H1 (cell line): ENCODE measurements at regions not wholly inside any gene's neighbourhood (a gene's known extent, or its start where the extent isn't known, plus 50 kb on each side); places are given as distances from the start of the nearest gene placed in this dataset.

Experiments used
- CTCF ChIA-PET: fragments of 300-600 bp; sonication (Branson Sonifier 250); formaldehyde crosslinking; loops from one replicate; lab custom pipeline; 2021; ENCODE audit not compliant: partially characterized antibody; lab: Charles Lee
- POLR2A ChIA-PET: fragments of 300-600 bp; sonication (Branson Sonifier 250); formaldehyde crosslinking; loops from one replicate; lab custom pipeline; 2021; ENCODE audit warnings: inconsistent platforms; ENCODE audit not compliant: partially characterized antibody; lab: Charles Lee
- DNase-seq, 2 experiments: peaks; one replicate each; pipeline versions ENCODE4 v3.0.0 to v3.0.0-alpha.2; 2010 to 2022; ENCODE audit warnings: low spot score in 2 of 2, low read depth in 1 of 2, mixed read lengths in 1 of 2
- FAIRE-seq: peaks from 2 replicates; lab custom pipeline; 2011; peaks lifted over from hg19 to GRCh38; lab: Jason Lieb, UNC
- H2AFZ ChIP-seq: 2 replicates; pipeline ENCODE4 v1.8.1; 2012; ENCODE audit warnings: low read length, inconsistent platforms
- H2AK5ac ChIP-seq: 2 replicates; pipeline ENCODE4 v1.6.1; 2013; ENCODE audit warnings: low read depth, low read length
- H2BK120ac ChIP-seq: replicated peaks from 2 replicates; pipeline ENCODE3; 2013; ENCODE audit warnings: low read depth, low read length, inconsistent platforms
- H2BK12ac ChIP-seq: 2 replicates; pipeline ENCODE4 v1.6.1; 2013; ENCODE audit warnings: low read depth, low read length
- H2BK15ac ChIP-seq: 2 replicates; pipeline ENCODE4 v1.6.1; 2013; ENCODE audit warnings: low read length
- H2BK20ac ChIP-seq: 2 replicates; pipeline ENCODE4 v1.6.1; 2013; ENCODE audit warnings: low read length
- H2BK5ac ChIP-seq: 2 replicates; pipeline ENCODE4 v1.6.1; 2013; ENCODE audit warnings: low read depth, low read length
- H3K14ac ChIP-seq: 2 replicates; pipeline ENCODE4 v1.6.1; 2013; ENCODE audit warnings: inconsistent platforms; ENCODE audit not compliant: insufficient read length
- H3K18ac ChIP-seq: 2 replicates; pipeline ENCODE4 v1.6.1; 2013; ENCODE audit warnings: low read length; ENCODE audit errors: extremely low read depth
- H3K23ac ChIP-seq: 2 replicates; pipeline ENCODE4 v1.6.1; 2013; ENCODE audit warnings: inconsistent platforms; ENCODE audit not compliant: insufficient read length
- H3K23me2 ChIP-seq: 2 replicates; pipeline ENCODE4 v1.6.1; 2013; ENCODE audit warnings: low read depth, low read length
- H3K27ac ChIP-seq: 2 replicates; pipeline ENCODE4 v1.6.1; 2011; ENCODE audit warnings: low read depth, low read length, inconsistent platforms
- H3K27me3 ChIP-seq, 4 experiments: replicated peaks in 1 of 4; 1 replicate in 1 of 4; 2 replicates in 3 of 4; pipeline versions ENCODE4 v1.6.1 to v1.8.1; 2011 to 2013; ENCODE audit warnings: low read length in 3 of 4, mild to moderate bottlenecking in 3 of 4, inconsistent platforms in 2 of 4, mixed read lengths in 2 of 4, moderate library complexity in 1 of 4; ENCODE audit not compliant: control insufficient read depth in 3 of 4, insufficient read depth in 3 of 4; ENCODE audit errors: extremely low read depth in 1 of 4
- H3K36me3 ChIP-seq, 4 experiments: 2 replicates each; pipeline versions ENCODE4 v1.6.1 to v1.8.1; 2011 to 2013; ENCODE audit warnings: mild to moderate bottlenecking in 4 of 4, low read length in 3 of 4, moderate library complexity in 2 of 4, control low read depth in 1 of 4, inconsistent platforms in 1 of 4; ENCODE audit not compliant: insufficient read depth in 4 of 4, control insufficient read depth in 2 of 4
- H3K4ac ChIP-seq: replicated peaks from 2 replicates; pipeline ENCODE3; 2013; ENCODE audit warnings: low read length, low read depth, mixed read lengths, inconsistent platforms; ENCODE audit not compliant: insufficient read length
- H3K4me1 ChIP-seq, 4 experiments: replicated peaks in 1 of 4; 1 replicate in 1 of 4; 2 replicates in 3 of 4; pipeline versions ENCODE4 v1.6.1 to v1.8.1; 2011 to 2013; ENCODE audit warnings: low read length in 3 of 4, inconsistent platforms in 2 of 4, mixed read lengths in 1 of 4; ENCODE audit not compliant: insufficient read depth in 4 of 4, control insufficient read depth in 3 of 4
- H3K4me2 ChIP-seq, 2 experiments: 2 replicates each; pipeline versions ENCODE4 v1.6.1 to v1.8.1; 2011 to 2013; ENCODE audit warnings: low read depth in 2 of 2, low read length in 2 of 2, control low read depth in 1 of 2, inconsistent platforms in 1 of 2, mild to moderate bottlenecking in 1 of 2; ENCODE audit not compliant: insufficient read depth in 1 of 2
- H3K4me3 ChIP-seq, 4 experiments: fragments of 200-600, 300-600 bp in 1 of 4; sonication (generic), shearing (Covaris generic), sonication (Bioruptor Twin) in 1 of 4; 2 replicates each; pipeline versions ENCODE4 v1.5.1 to v1.8.1; 2011 to 2016; ENCODE audit warnings: low read length in 4 of 4, low read depth in 3 of 4, control low read depth in 2 of 4, inconsistent platforms in 2 of 4, mild to moderate bottlenecking in 2 of 4, mixed read lengths in 1 of 4, moderate library complexity in 1 of 4; ENCODE audit not compliant: insufficient read depth in 2 of 4; ENCODE audit errors: extremely low read depth in 1 of 4
- H3K56ac ChIP-seq: replicated peaks from 2 replicates; pipeline ENCODE3; 2013; ENCODE audit warnings: low read depth, mild to moderate bottlenecking, mixed read lengths, low read length, inconsistent platforms; ENCODE audit not compliant: insufficient read length
- H3K79me1 ChIP-seq: 2 replicates; pipeline ENCODE4 v1.6.1; 2013; ENCODE audit warnings: low read depth, low read length, control low read depth
- H3K79me2 ChIP-seq, 2 experiments: 2 replicates each; pipeline versions ENCODE4 v1.6.1 to v1.8.1; 2012 to 2013; ENCODE audit warnings: low read length in 2 of 2, mild to moderate bottlenecking in 2 of 2, inconsistent platforms in 1 of 2; ENCODE audit not compliant: insufficient read depth in 2 of 2, control insufficient read depth in 1 of 2
- H3K9ac ChIP-seq, 4 experiments: replicated peaks in 1 of 4; 1 replicate in 1 of 4; 2 replicates in 3 of 4; pipeline versions ENCODE4 v1.6.1 to v1.8.1; 2011 to 2013; ENCODE audit warnings: low read depth in 3 of 4, low read length in 3 of 4, control low read depth in 2 of 4, mild to moderate bottlenecking in 2 of 4, moderate library complexity in 2 of 4, inconsistent platforms in 1 of 4; ENCODE audit errors: extremely low read depth in 1 of 4
- H3K9me3 ChIP-seq, 2 experiments: 2 replicates each; pipeline versions ENCODE4 v1.6.1 to v1.8.1; 2012 to 2013; ENCODE audit warnings: mild to moderate bottlenecking in 2 of 2, moderate library complexity in 2 of 2, control low read depth in 1 of 2, inconsistent platforms in 1 of 2, low read depth in 1 of 2, low read length in 1 of 2, mixed read lengths in 1 of 2; ENCODE audit not compliant: insufficient read depth in 2 of 2
- H4K20me1 ChIP-seq, 2 experiments: replicated peaks in 1 of 2; 2 replicates each; pipeline versions ENCODE3 to v1.8.1; 2011 to 2013; ENCODE audit warnings: inconsistent platforms in 2 of 2, low read length in 2 of 2, mild to moderate bottlenecking in 1 of 2; ENCODE audit not compliant: insufficient read depth in 2 of 2, control insufficient read depth in 1 of 2
- H4K5ac ChIP-seq: 2 replicates; pipeline ENCODE4 v1.6.1; 2013; ENCODE audit warnings: low read length, low read depth, mixed read lengths, inconsistent platforms; ENCODE audit not compliant: insufficient read length
- H4K8ac ChIP-seq: 2 replicates; pipeline ENCODE4 v1.8.0; 2013; ENCODE audit warnings: mild to moderate bottlenecking, moderate library complexity, low read length, inconsistent platforms; ENCODE audit not compliant: insufficient read depth; ENCODE audit errors: extremely low read depth
- H4K91ac ChIP-seq: replicated peaks from 2 replicates; pipeline ENCODE3; 2013; ENCODE audit warnings: low read length, mixed read lengths, inconsistent platforms; ENCODE audit not compliant: insufficient read length
- SIX5 ChIP-seq: IDR thresholded peaks from 2 replicates; pipeline ENCODE4 v1.6.1; 2011; ENCODE audit warnings: mild to moderate bottlenecking, low read depth, low read length
- WGBS, 2 experiments: shearing (Covaris generic) in 1 of 2; methylation state at CpG; one replicate each; pipeline versions ENCODE4 v1.1.6 to v1.1.7; 2013 to 2015; ENCODE audit warnings: low lambda C conversion rate in 2 of 2, mixed read lengths in 2 of 2, inconsistent platforms in 1 of 2, low coverage in 1 of 2, missing lambda C conversion rate in 1 of 2; ENCODE audit not compliant: insufficient replicate concordance in 2 of 2, insufficient coverage in 1 of 2, insufficient read length in 1 of 2; ENCODE audit errors: extremely low coverage in 1 of 2, missing lambda C conversion rate in 1 of 2; 5-methylcytosine and 5-hydroxymethylcytosine counted together

- H3K4me3 ChIP-seq, result no peak overlapping the region
- ChIA-PET CTCF (no interaction called here), POLR2A (no interaction called here)
- H3K18ac ChIP-seq, result no peak overlapping the region
- no peak for FAIRE-seq
- H3K14ac ChIP-seq, result no peak overlapping the region
- no peak overlapping the region for H3K9ac ChIP-seq
- H2BK20ac ChIP-seq, result no peak overlapping the region
- no peaks in the 10 kb centered on the region for H3K79me2 ChIP-seq
- no peak for TF ChIP-seq SIX5
- H3K56ac ChIP-seq, result no peak overlapping the region
- H4K8ac ChIP-seq, result no peak overlapping the region
- H2AK5ac ChIP-seq, result no peak overlapping the region
- no peak overlapping the region for H4K91ac ChIP-seq
- DNase-seq, result no peak
- H3K36me3 ChIP-seq, result no peaks in the 10 kb centered on the region
- H3K27me3 ChIP-seq, result no peaks in the 10 kb centered on the region
- no peak overlapping the region for H3K4me2 ChIP-seq
- no peak overlapping the region for H3K23ac ChIP-seq
- no peak overlapping the region for H2AFZ ChIP-seq
- no peak overlapping the region for H2BK5ac ChIP-seq
- no peak overlapping the region for H2BK120ac ChIP-seq
- no peaks in the 10 kb centered on the region for H4K20me1 ChIP-seq
- peaks cover 0 to 8% (median 0%) of the 10 kb centered on the region in 4 experiments; a peak in 3 of 7 replicates for H3K4me1 ChIP-seq
- 94% methylated on average over 17 of the region's 17 CpGs; no CpG with 5 or more reads in 1 of the 2 experiments for WGBS, 2 experiments
- no peak overlapping the region for H4K5ac ChIP-seq
- H3K23me2 ChIP-seq, result no peaks in the 10 kb centered on the region
- no peak overlapping the region for H2BK15ac ChIP-seq
- H3K27ac ChIP-seq, result no peak overlapping the region
- H3K79me1 ChIP-seq, result no peaks in the 10 kb centered on the region
- H2BK12ac ChIP-seq, result no peak overlapping the region
- no peak overlapping the region for H3K4ac ChIP-seq
- no peaks in the 10 kb centered on the region for H3K9me3 ChIP-seq
Measured at GRCh38 chr6:167399599-167399998, 74.7 kb downstream of the TTLL2 start.
